ENCODE measurements at regions not wholly inside any gene's neighbourhood (a gene's known extent, or its start where the extent isn't known, plus 50 kb on each side); places are given as distances from the start of the nearest gene placed in this dataset.
"Not testable (repeated sequence)": the region's sequence is repeated elsewhere in the genome, so short reads cannot be mapped to it uniquely, and the experiment has no call there.

- Histone ChIP-seq H3K4me2 (ENCODE audit: low read length) (no peak overlapping the region), H3K4me3 (ENCODE audit: insufficient read depth, low read depth, low read length) (no peak overlapping the region), H4K20me1 (ENCODE audit: insufficient read depth, low read length) (no peaks in the 10 kb centered on the region), H3K4me1 (ENCODE audit: insufficient read depth, low read length) (peaks cover 41% of the 10 kb centered on the region), H3K9ac (ENCODE audit: low read length) (peak overlapping the region; percentile 19), H2AFZ (ENCODE audit: low read depth, low read length) (no peak overlapping the region), H3K79me2 (ENCODE audit: insufficient read depth, low read length) (no peaks in the 10 kb centered on the region), H3K27ac (ENCODE audit: low read depth, low read length) (no peak overlapping the region), H3K9me3 (ENCODE audit: insufficient read depth, low read depth, low read length) (no peaks in the 10 kb centered on the region), H3K36me3 (ENCODE audit: insufficient read depth, low read length) (no peaks in the 10 kb centered on the region), H3K27me3 (ENCODE audit: insufficient read depth, low read length) (no peaks in the 10 kb centered on the region)
- TF ChIP-seq, protein P1, sequence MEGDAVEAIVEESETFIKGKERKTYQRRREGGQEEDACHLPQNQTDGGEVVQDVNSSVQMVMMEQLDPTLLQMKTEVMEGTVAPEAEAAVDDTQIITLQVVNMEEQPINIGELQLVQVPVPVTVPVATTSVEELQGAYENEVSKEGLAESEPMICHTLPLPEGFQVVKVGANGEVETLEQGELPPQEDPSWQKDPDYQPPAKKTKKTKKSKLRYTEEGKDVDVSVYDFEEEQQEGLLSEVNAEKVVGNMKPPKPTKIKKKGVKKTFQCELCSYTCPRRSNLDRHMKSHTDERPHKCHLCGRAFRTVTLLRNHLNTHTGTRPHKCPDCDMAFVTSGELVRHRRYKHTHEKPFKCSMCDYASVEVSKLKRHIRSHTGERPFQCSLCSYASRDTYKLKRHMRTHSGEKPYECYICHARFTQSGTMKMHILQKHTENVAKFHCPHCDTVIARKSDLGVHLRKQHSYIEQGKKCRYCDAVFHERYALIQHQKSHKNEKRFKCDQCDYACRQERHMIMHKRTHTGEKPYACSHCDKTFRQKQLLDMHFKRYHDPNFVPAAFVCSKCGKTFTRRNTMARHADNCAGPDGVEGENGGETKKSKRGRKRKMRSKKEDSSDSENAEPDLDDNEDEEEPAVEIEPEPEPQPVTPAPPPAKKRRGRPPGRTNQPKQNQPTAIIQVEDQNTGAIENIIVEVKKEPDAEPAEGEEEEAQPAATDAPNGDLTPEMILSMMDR (IDR thresholded peaks at IDR 0.05; ENCODE audit: insufficient read depth, low read depth, low read length), result no peak
- DNase-seq (ENCODE audit: low read depth) (no peak), FAIRE-seq (no peak)
- Mint-ChIP-seq H3K27ac (ENCODE audit: unreplicated experiment) (peak overlapping the region; percentile 69), H3K4me3 (ENCODE audit: unreplicated experiment) (no peak overlapping the region), H3K4me1 (ENCODE audit: low read depth, unreplicated experiment) (peaks cover 28% of the 10 kb centered on the region), H3K36me3 (ENCODE audit: low read depth, unreplicated experiment) (no peaks in the 10 kb centered on the region), H3K27me3 (ENCODE audit: low read depth, unreplicated experiment) (peaks cover 19% of the 10 kb centered on the region), H3K9me3 (ENCODE audit: unreplicated experiment) (peaks cover 4% of the 10 kb centered on the region)
These were observed 198.4 kb downstream of the MATN1 start for GRCh38 chr1:30524840-30525617.

GRCh38 chr1:30524025-30524555, 199.3 kb downstream of the MATN1 start:
- Histone ChIP-seq H3K4me2 (ENCODE audit: low read length) (peak overlapping the region; percentile 42), H3K9ac (ENCODE audit: low read length) (peak overlapping the region; percentile 42), H3K4me1 (ENCODE audit: insufficient read depth, low read length) (peaks cover 41% of the 10 kb centered on the region), H3K27ac (ENCODE audit: low read depth, low read length) (peak overlapping the region; percentile 57)
- Mint-ChIP-seq H3K27ac (ENCODE audit: unreplicated experiment) (peak overlapping the region; percentile 28), H3K4me1 (ENCODE audit: low read depth, unreplicated experiment) (peaks cover 28% of the 10 kb centered on the region), H3K27me3 (ENCODE audit: low read depth, unreplicated experiment) (peaks cover 19% of the 10 kb centered on the region)
- peak; percentile 3 for DNase-seq (ENCODE audit: low read depth)
- H3K9me3 ChIP-seq (ENCODE audit: insufficient read depth, low read depth, low read length); H3K27me3 ChIP-seq (ENCODE audit: insufficient read depth, low read length); H3K4me3 ChIP-seq (ENCODE audit: insufficient read depth, low read depth, low read length); H3K79me2 ChIP-seq (ENCODE audit: insufficient read depth, low read length); H3K9me3 Mint-ChIP-seq (ENCODE audit: unreplicated experiment); FAIRE-seq; H2AFZ ChIP-seq (ENCODE audit: low read depth, low read length); H3K4me3 Mint-ChIP-seq (ENCODE audit: unreplicated experiment); H3K36me3 Mint-ChIP-seq (ENCODE audit: low read depth, unreplicated experiment); H3K36me3 ChIP-seq (ENCODE audit: insufficient read depth, low read length); H4K20me1 ChIP-seq (ENCODE audit: insufficient read depth, low read length): not testable (repeated sequence)

- Mint-ChIP-seq H3K9me3 (ENCODE audit: unreplicated experiment) (peaks cover 4% of the 10 kb centered on the region), H3K27me3 (ENCODE audit: low read depth, unreplicated experiment) (peaks cover 19% of the 10 kb centered on the region), H3K36me3 (ENCODE audit: low read depth, unreplicated experiment) (no peaks in the 10 kb centered on the region), H3K27ac (ENCODE audit: unreplicated experiment) (peak overlapping the region; percentile 87), H3K4me1 (ENCODE audit: low read depth, unreplicated experiment) (peaks cover 28% of the 10 kb centered on the region), H3K4me3 (ENCODE audit: unreplicated experiment) (no peak overlapping the region)
- Histone ChIP-seq H3K9ac (ENCODE audit: low read length) (peak overlapping the region; percentile 42), H3K4me2 (ENCODE audit: low read length) (peak overlapping the region; percentile 42), H3K4me3 (ENCODE audit: insufficient read depth, low read depth, low read length) (no peak overlapping the region), H3K27me3 (ENCODE audit: insufficient read depth, low read length) (no peaks in the 10 kb centered on the region), H3K9me3 (ENCODE audit: insufficient read depth, low read depth, low read length) (no peaks in the 10 kb centered on the region), H4K20me1 (ENCODE audit: insufficient read depth, low read length) (no peaks in the 10 kb centered on the region), H3K4me1 (ENCODE audit: insufficient read depth, low read length) (peaks cover 41% of the 10 kb centered on the region), H3K36me3 (ENCODE audit: insufficient read depth, low read length) (no peaks in the 10 kb centered on the region), H3K79me2 (ENCODE audit: insufficient read depth, low read length) (no peaks in the 10 kb centered on the region), H3K27ac (ENCODE audit: low read depth, low read length) (peak overlapping the region; percentile 57), H2AFZ (ENCODE audit: low read depth, low read length) (no peak overlapping the region)
- no peak for TF ChIP-seq EZH2 (IDR thresholded peaks at IDR 0.05; ENCODE audit: insufficient read depth, low read length)
- TF ChIP-seq, protein P1 (IDR thresholded peaks at IDR 0.05; ENCODE audit: insufficient read depth, low read depth, low read length), result no peak
- FAIRE-seq, result peak; percentile 81
- peak; percentile 89 for DNase-seq (ENCODE audit: low read depth)
These were observed 200.0 kb downstream of the MATN1 start for GRCh38 chr1:30523055-30524020.
